ENCODE measurements at regions not wholly inside any gene's neighbourhood (a gene's known extent, or its start where the extent isn't known, plus 50 kb on each side); places are given as distances from the start of the nearest gene placed in this dataset.

DNA sequence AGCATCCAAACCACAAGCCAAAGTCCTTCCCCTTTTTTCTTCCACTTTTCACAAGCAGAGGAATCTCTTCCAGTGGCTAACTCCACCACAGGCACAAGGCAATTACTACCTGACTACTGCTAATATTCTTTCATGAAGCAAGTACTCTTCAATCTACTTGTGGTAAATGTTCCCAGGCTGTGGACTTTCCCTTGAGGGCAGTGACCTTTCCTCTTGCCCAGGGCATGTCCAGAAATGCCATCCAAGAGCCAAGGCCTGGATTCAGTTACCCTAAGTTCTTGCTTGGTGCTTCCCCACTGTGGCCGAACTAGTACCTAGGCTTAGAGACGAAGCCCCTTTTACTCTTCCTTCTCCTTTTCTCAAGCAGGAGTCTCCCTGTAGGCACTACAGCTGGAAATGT, 400.7 kb downstream of the DCAF12L2 start:
- TF ChIP-seq, protein P1, sequence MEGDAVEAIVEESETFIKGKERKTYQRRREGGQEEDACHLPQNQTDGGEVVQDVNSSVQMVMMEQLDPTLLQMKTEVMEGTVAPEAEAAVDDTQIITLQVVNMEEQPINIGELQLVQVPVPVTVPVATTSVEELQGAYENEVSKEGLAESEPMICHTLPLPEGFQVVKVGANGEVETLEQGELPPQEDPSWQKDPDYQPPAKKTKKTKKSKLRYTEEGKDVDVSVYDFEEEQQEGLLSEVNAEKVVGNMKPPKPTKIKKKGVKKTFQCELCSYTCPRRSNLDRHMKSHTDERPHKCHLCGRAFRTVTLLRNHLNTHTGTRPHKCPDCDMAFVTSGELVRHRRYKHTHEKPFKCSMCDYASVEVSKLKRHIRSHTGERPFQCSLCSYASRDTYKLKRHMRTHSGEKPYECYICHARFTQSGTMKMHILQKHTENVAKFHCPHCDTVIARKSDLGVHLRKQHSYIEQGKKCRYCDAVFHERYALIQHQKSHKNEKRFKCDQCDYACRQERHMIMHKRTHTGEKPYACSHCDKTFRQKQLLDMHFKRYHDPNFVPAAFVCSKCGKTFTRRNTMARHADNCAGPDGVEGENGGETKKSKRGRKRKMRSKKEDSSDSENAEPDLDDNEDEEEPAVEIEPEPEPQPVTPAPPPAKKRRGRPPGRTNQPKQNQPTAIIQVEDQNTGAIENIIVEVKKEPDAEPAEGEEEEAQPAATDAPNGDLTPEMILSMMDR (IDR thresholded peaks at IDR 0.05; ENCODE audit: low read depth, low read length, poor library complexity, severe bottlenecking): no peak
- TF ChIP-seq EZH2phosphoT487 (IDR thresholded peaks at IDR 0.05; ENCODE audit: borderline replicate concordance, low read length): no peak
